Astrocyte of the spinal cord (primary cell): ENCODE measurements at regions not wholly inside any gene's neighbourhood (a gene's known extent, or its start where the extent isn't known, plus 50 kb on each side); places are given as distances from the start of the nearest gene placed in this dataset.
"Not testable (repeated sequence)": the region's sequence is repeated elsewhere in the genome, so short reads cannot be mapped to it uniquely, and the experiment has no call there.

ENCODE experiments used
- DNase-seq: peaks from one replicate; pipeline ENCODE4 v3.0.0; 2011; ENCODE audit warnings: low read depth, low spot score
- H3K4me3 ChIP-seq: 2 replicates; pipeline ENCODE4 v1.5.1; 2011; ENCODE audit warnings: low read depth, mild to moderate bottlenecking, low read length, moderate library complexity
- in situ Hi-C: cut with HindIII; loops from 2 replicates; pipeline ENCODE4 v1.10.0; 2017; ENCODE audit warnings: low sequenced_read_pairs
- TF ChIP-seq, protein P1 (sequence below): IDR thresholded peaks from 2 replicates; pipeline ENCODE4 v1.5.1; 2012; ENCODE audit warnings: low read depth, mild to moderate bottlenecking, low read length, inconsistent platforms

DNA sequence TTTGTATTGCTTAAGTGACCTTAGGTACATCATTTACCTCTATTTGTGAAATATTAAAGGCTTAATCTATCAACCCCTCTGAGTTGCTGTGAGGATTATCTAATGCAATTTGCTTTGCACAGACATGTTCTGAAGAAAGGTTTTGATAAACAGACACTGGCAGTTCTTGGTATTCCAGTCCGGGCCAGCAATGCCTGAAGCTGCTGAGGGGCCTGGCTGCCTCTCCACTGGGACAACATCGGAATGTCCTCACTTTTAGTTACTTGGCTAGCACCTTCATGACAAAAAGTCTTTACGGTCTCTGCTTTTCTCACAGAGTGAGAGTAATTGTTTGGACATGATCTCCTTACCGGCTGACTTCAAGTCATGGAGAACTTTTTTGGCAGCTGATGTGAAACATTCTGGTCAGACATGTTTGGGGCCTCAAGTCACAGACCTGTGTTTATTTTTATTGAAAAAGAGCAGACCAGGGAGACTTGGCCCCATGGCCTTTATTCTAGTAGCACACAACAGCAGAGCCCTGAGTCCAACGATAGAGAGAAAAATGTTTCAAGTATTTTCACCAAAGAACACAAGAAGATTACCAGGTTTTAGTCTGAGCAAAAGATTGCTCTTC lies 1112.3 kb upstream of the FANCL start:
- DNase-seq = no peak
- in situ Hi-C loops = no loop called here
- TF ChIP-seq, protein P1, sequence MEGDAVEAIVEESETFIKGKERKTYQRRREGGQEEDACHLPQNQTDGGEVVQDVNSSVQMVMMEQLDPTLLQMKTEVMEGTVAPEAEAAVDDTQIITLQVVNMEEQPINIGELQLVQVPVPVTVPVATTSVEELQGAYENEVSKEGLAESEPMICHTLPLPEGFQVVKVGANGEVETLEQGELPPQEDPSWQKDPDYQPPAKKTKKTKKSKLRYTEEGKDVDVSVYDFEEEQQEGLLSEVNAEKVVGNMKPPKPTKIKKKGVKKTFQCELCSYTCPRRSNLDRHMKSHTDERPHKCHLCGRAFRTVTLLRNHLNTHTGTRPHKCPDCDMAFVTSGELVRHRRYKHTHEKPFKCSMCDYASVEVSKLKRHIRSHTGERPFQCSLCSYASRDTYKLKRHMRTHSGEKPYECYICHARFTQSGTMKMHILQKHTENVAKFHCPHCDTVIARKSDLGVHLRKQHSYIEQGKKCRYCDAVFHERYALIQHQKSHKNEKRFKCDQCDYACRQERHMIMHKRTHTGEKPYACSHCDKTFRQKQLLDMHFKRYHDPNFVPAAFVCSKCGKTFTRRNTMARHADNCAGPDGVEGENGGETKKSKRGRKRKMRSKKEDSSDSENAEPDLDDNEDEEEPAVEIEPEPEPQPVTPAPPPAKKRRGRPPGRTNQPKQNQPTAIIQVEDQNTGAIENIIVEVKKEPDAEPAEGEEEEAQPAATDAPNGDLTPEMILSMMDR = no peak
- no peak overlapping the region for H3K4me3 ChIP-seq

DNA sequence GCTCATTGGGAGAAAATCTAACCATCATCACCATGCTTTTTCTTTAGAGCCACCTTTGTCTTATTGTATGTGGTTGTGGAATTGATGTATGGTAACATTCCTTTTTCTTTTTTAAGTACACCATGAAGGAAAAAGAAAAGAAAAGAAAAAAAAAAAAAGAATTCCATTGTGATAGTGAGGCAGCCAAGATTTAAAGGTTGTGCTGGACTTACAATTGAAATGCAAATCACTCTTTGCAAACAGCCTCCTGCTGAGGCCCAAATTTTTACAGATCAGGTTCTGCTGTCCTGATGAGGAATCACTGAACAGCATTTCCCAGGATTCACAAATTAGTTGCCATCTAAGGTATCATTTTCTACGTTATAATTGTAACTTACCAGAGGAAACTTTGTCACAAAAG lies 1101.0 kb upstream of the FANCL start:
- no peak for DNase-seq
- in situ Hi-C loops = no loop called here
- no peak overlapping the region for H3K4me3 ChIP-seq
- TF ChIP-seq, protein P1 = no peak

DNA sequence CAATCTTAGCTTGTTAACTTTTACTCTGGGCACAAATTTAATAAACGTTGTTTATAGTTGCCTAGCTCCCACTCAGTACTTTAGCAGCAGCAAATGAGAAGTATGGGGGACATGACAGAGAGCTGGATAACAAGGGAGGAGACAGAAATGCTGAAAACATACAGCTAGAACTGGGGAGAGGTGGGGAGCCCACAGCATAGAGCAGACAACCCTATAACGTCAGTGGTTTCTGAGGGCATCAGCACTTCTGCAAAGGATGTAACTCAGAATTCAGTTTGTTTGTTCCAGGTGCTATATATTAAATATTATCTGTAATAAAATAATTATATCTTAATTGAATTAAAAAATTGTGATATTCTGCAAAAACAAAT lies 1098.7 kb upstream of the FANCL start:
- in situ Hi-C loops = no loop called here
- TF ChIP-seq, protein P1 = no peak
- no peak for DNase-seq
- no peak overlapping the region for H3K4me3 ChIP-seq

DNA sequence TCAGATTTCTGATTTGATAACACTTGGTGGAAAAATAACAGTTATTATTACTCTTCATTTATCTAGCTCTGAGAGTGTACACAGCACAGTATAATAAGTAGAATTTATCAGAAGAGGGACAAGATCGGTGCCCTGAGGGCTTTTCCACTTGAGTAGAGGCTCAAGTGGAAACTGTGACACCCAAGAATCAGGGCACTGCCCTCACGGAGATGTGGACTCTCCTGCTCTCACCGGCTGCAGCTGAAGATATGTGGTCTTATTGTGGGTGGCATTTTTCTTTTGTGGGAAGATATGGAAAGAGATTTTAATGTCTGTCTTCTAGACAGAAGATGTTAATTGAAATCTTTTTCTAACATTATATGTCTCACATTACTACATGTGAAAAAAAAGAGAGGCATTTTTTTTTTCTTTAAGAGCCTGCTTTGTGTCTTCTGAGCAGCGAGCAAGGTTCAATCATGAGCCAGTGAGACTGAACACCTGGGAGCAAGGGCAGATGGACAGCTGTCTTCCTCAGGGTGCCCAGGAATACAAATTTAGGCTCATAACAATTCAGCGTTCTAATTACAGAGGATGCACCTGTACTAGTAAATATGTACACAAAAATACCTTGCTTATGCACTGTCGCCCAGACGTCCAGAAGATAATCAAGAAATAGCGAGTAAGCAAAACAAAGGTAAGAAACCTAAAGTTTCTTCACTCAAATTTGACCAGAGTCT lies 1098.2 kb upstream of the FANCL start:
- TF ChIP-seq, protein P1 = no peak
- H3K4me3 ChIP-seq = no peak overlapping the region
- in situ Hi-C loops = no loop called here
- DNase-seq = no peak

DNA sequence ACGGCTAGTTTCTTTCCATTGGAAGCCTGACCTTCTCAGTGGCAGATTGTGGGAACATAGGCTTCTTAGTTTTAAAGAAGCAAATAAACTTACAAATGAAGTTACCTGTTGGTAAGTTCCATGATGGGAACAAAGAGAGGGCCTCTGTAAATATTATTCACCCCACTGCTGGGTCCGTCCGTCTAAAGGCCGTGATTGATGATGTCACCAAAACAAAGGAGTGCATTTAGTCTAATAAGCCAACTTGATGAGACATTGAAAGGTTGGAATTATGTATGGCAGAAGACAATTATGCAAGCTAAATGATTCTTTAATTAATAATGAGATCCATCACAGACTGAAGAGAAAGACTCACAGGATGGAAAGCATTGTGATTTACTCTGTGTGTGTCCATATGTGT lies 1091.9 kb upstream of the FANCL start:
- no peak for DNase-seq
- in situ Hi-C loops = no loop called here
- TF ChIP-seq, protein P1 = no peak
- H3K4me3 ChIP-seq = no peak overlapping the region

DNA sequence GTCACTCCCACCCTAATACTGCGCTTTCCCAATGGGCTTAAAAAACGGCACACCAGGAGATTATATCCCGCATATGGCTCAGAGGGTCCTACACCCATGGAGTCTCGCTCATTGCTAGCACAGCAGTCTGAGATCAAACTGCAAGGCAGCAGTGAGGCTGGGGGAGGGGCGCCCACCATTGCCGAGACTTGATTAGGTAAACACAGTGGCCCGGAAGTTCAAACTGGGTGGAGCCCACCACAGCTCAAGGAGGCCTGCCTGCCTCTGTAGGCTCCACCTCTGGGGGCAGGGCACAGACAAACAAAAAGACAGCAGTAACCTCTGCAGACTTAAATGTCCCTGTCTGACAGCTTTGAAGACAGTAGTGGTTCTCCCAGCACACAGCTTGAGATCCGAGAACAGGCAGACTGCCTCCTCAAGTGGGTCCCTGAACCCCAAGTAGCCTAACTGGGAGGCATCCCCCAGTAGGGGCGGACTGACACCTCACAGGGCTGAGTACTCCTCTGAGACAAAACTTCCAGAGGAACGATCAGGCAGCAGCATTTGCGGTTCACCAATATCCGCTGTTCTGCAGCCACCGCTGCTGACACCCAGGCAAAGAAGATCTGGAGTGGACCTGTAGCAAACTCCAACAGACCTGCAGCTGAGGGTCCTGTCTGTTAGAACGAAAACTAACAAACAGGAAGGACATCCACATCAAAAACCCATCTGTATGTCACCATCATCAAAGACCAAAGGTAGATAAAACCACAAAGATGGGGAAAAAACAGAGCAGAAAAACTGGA lies 1085.6 kb upstream of the FANCL start:
- H3K4me3 ChIP-seq, in situ Hi-C loops, DNase-seq: not testable (repeated sequence)

DNA sequence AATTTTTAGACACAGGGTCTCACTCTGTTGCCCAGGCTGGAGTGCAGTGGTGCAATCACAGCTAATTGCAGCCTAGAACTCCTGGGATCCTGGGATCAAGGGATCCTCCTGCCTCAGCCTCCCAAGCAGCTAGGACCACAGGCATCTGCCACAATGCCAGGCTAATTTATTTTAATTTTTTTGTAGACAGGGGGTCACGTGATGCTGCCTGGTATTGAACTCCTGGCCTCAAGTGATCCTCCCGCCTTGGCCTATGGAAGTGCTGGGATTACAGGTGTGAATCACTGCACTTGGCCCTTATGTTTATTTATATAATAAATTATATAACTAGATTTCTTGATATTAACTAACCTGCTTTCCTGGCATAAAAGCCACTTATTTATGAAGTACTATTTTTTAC lies 1081.7 kb upstream of the FANCL start:
- no peak overlapping the region for H3K4me3 ChIP-seq
- no peak for DNase-seq
- in situ Hi-C loops = no loop called here
- TF ChIP-seq, protein P1 = no peak
